HG03558 (cell line): ENCODE measurements at regions not wholly inside any gene's neighbourhood (a gene's known extent, or its start where the extent isn't known, plus 50 kb on each side); places are given as distances from the start of the nearest gene placed in this dataset.

Source experiments
- ATAC-seq: cut with Tn5 transposase; IDR thresholded peaks from one replicate; pipeline ENCODE4 v1.9.1; 2021; ENCODE audit warnings: moderate number of reproducible peaks; ENCODE audit not compliant: unreplicated experiment; ENCODE audit errors: extremely low read depth

GRCh38 chr6:74798302-74798701 is 407.6 kb downstream of the COL12A1 start:
- ATAC-seq, result no peak

GRCh38 chr6:74785236-74785635 is 420.6 kb downstream of the COL12A1 start:
- no peak for ATAC-seq

- ATAC-seq, result no peak
These were observed 423.5 kb downstream of the COL12A1 start for GRCh38 chr6:74782346-74782745.

GRCh38 chr6:74780831-74781230 is 425.0 kb downstream of the COL12A1 start:
- ATAC-seq, result no peak

- no peak for ATAC-seq
These were observed 437.1 kb downstream of the COL12A1 start for GRCh38 chr6:74768738-74769137.

- no peak for ATAC-seq
These were observed 437.7 kb downstream of the COL12A1 start for GRCh38 chr6:74768120-74768519.

- ATAC-seq, result no peak
These were observed 440.4 kb downstream of the COL12A1 start for GRCh38 chr6:74765486-74765885.

GRCh38 chr6:74764486-74764885 is 441.4 kb downstream of the COL12A1 start:
- no peak for ATAC-seq

- no peak for ATAC-seq
These were observed 443.0 kb downstream of the COL12A1 start for GRCh38 chr6:74762841-74763240.

GRCh38 chr6:74757813-74758212 is 448.0 kb downstream of the COL12A1 start:
- ATAC-seq, result no peak

GRCh38 chr6:74756923-74757322 is 448.9 kb downstream of the COL12A1 start:
- ATAC-seq, result no peak

- ATAC-seq, result no peak
These were observed 450.1 kb downstream of the COL12A1 start for GRCh38 chr6:74755778-74756177.

GRCh38 chr6:74755196-74755595 is 450.7 kb downstream of the COL12A1 start:
- ATAC-seq, result no peak

- ATAC-seq, result no peak
These were observed 451.8 kb downstream of the COL12A1 start for GRCh38 chr6:74753883-74754600.

- no peak for ATAC-seq
These were observed 453.6 kb downstream of the COL12A1 start for GRCh38 chr6:74752303-74752702.

- ATAC-seq, result no peak
These were observed 455.0 kb downstream of the COL12A1 start for GRCh38 chr6:74750826-74751225.

- ATAC-seq, result no peak
These were observed 456.4 kb downstream of the COL12A1 start for GRCh38 chr6:74749211-74750147.

- ATAC-seq, result no peak
These were observed 460.2 kb downstream of the COL12A1 start for GRCh38 chr6:74745670-74746069.

- ATAC-seq, result no peak
These were observed 462.9 kb downstream of the COL12A1 start for GRCh38 chr6:74742793-74743508.

GRCh38 chr6:74741646-74742045 is 464.2 kb downstream of the COL12A1 start:
- no peak for ATAC-seq

- no peak for ATAC-seq
These were observed 470.5 kb downstream of the COL12A1 start for GRCh38 chr6:74735304-74735703.
